ENCODE measurements at regions not wholly inside any gene's neighbourhood (a gene's known extent, or its start where the extent isn't known, plus 50 kb on each side); places are given as distances from the start of the nearest gene placed in this dataset.

GRCh38 chr5:30968971-30969370 is 224.5 kb upstream of the CDH6 start:
- no peak overlapping the region for H3K27ac ChIP-seq (replicated peaks in 1 of 4)
- no peaks in the 10 kb centered on the region for H3K27me3 ChIP-seq
- WGBS, result 60% methylated on average over 1 of the region's 1 CpG
- no peak for DNase-seq (ENCODE audit: extremely low spot score)
- no peaks in the 10 kb centered on the region for H3K9me3 ChIP-seq
- no peak overlapping the region for H3K4me3 ChIP-seq
- no peak for TF ChIP-seq EP300 (IDR thresholded peaks at IDR 0.05)
- no peak for TF ChIP-seq POLR2A (IDR thresholded peaks at IDR 0.05; ENCODE audit: low read depth)
- no peak for TF ChIP-seq POLR2AphosphoS5 (IDR thresholded peaks at IDR 0.05)
- no peak for TF ChIP-seq CTCF (IDR thresholded peaks at IDR 0.05)
- intact Hi-C loops (cut with DNase I), result no loop called here
- no peaks in the 10 kb centered on the region for H3K4me1 ChIP-seq
- no peaks in the 10 kb centered on the region for H3K36me3 ChIP-seq

GRCh38 chr5:30960036-30960435 is 233.4 kb upstream of the CDH6 start:
- intact Hi-C loops (cut with DNase I), result no loop called here
- Histone ChIP-seq H3K4me1 (no peaks in the 10 kb centered on the region), H3K9me3 (no peaks in the 10 kb centered on the region), H3K4me3 (no peak overlapping the region), H3K27me3 (no peaks in the 10 kb centered on the region), H3K36me3 (no peaks in the 10 kb centered on the region), H3K27ac (replicated peaks in 1 of 4) (no peak overlapping the region)
- 100% methylated on average over 1 of the region's 1 CpG for WGBS
- TF ChIP-seq POLR2A (IDR thresholded peaks at IDR 0.05; ENCODE audit: low read depth) (no peak), CTCF (IDR thresholded peaks at IDR 0.05) (no peak), EP300 (IDR thresholded peaks at IDR 0.05) (no peak), POLR2AphosphoS5 (IDR thresholded peaks at IDR 0.05) (no peak)
- no peak for DNase-seq (ENCODE audit: extremely low spot score)

GRCh38 chr5:30959238-30959637 is 234.2 kb upstream of the CDH6 start:
- 91% methylated on average over 3 of the region's 3 CpGs for WGBS
- Histone ChIP-seq H3K9me3 (no peaks in the 10 kb centered on the region), H3K4me1 (no peaks in the 10 kb centered on the region), H3K27me3 (no peaks in the 10 kb centered on the region), H3K4me3 (no peak overlapping the region), H3K36me3 (no peaks in the 10 kb centered on the region), H3K27ac (replicated peaks in 1 of 4) (no peak overlapping the region)
- TF ChIP-seq POLR2AphosphoS5 (IDR thresholded peaks at IDR 0.05) (no peak), POLR2A (IDR thresholded peaks at IDR 0.05; ENCODE audit: low read depth) (no peak), CTCF (IDR thresholded peaks at IDR 0.05) (no peak), EP300 (IDR thresholded peaks at IDR 0.05) (no peak)
- no peak for DNase-seq (ENCODE audit: extremely low spot score)
- intact Hi-C loops (cut with DNase I), result no loop called here

- Histone ChIP-seq H3K27me3 (no peaks in the 10 kb centered on the region), H3K9me3 (no peaks in the 10 kb centered on the region), H3K36me3 (no peaks in the 10 kb centered on the region), H3K27ac (replicated peaks in 1 of 4) (no peak overlapping the region), H3K4me3 (no peak overlapping the region), H3K4me1 (no peaks in the 10 kb centered on the region)
- WGBS, result 61% methylated on average over 2 of the region's 2 CpGs
- no peak for DNase-seq (ENCODE audit: extremely low spot score)
- TF ChIP-seq POLR2A (IDR thresholded peaks at IDR 0.05; ENCODE audit: low read depth), result no peak
- TF ChIP-seq POLR2AphosphoS5 (IDR thresholded peaks at IDR 0.05), result no peak
- TF ChIP-seq CTCF (IDR thresholded peaks at IDR 0.05), result no peak
- TF ChIP-seq EP300 (IDR thresholded peaks at IDR 0.05), result no peak
- intact Hi-C loops (cut with DNase I), result no loop called here
These were observed 235.9 kb upstream of the CDH6 start for GRCh38 chr5:30957591-30957990.

- Histone ChIP-seq H3K4me3 (no peak overlapping the region), H3K27me3 (no peaks in the 10 kb centered on the region), H3K9me3 (no peaks in the 10 kb centered on the region), H3K36me3 (no peaks in the 10 kb centered on the region), H3K27ac (replicated peaks in 1 of 4) (no peak overlapping the region), H3K4me1 (no peaks in the 10 kb centered on the region)
- intact Hi-C loops (cut with DNase I), result no loop called here
- TF ChIP-seq CTCF (IDR thresholded peaks at IDR 0.05), result no peak
- no peak for TF ChIP-seq EP300 (IDR thresholded peaks at IDR 0.05)
- DNase-seq (ENCODE audit: extremely low spot score), result no peak
These were observed 237.2 kb upstream of the CDH6 start for GRCh38 chr5:30956251-30956650.
